GM12873 (cell line): ENCODE measurements at regions not wholly inside any gene's neighbourhood (a gene's known extent, or its start where the extent isn't known, plus 50 kb on each side); places are given as distances from the start of the nearest gene placed in this dataset.

Source experiments
- CTCF ChIP-seq: IDR thresholded peaks from 2 replicates; pipeline ENCODE4 v1.5.1; 2012; ENCODE audit warnings: low read depth, mild to moderate bottlenecking, moderate library complexity, low read length, control low read depth; ENCODE audit not compliant: insufficient read depth; ENCODE audit errors: missing control alignments

DNA sequence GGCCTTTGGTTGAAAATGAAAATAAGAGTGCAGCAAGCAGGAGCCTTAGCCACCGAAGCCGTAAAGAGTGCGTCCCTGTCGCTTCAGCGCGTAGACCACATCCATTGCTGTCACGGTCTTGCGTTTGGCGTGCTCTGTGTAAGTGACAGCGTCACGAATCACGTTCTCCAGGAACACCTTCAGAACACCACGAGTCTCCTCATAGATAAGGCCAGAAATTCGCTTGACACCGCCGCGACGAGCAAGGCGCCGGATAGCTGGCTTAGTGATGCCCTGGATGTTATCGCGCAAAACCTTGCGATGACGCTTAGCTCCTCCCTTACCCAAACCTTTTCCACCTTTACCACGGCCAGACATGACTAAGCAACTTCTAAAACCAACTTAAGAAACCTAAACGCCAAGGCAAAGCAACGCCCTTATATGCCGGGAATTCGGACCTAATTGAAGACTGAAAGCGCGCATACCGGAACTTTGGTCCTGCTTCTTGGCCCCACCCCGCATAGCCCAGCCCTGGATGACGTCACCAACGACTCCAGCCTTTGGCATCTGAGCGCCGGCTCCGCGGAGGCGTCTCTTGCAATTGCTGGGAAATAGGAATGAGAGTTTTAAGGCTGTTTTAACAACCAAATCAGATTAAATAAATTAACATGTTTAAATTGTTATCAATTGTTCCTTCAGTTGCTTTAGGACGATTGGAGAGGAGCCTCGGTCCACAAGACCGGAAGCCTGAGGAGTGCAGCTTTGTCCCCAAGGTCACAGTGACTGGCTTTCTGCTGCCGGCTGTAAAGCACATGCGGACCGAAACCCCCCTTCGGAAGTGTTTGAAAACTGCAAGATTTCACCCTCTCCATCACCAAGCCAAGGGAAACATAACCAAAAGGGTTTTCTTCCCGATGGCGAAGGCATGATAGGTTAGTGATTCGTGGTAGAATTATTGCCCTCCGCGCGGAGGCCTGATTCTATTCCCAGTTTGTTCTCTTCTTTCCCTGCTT is 79.6 kb upstream of the BTN3A2 start:
- TF ChIP-seq CTCF: no peak

DNA sequence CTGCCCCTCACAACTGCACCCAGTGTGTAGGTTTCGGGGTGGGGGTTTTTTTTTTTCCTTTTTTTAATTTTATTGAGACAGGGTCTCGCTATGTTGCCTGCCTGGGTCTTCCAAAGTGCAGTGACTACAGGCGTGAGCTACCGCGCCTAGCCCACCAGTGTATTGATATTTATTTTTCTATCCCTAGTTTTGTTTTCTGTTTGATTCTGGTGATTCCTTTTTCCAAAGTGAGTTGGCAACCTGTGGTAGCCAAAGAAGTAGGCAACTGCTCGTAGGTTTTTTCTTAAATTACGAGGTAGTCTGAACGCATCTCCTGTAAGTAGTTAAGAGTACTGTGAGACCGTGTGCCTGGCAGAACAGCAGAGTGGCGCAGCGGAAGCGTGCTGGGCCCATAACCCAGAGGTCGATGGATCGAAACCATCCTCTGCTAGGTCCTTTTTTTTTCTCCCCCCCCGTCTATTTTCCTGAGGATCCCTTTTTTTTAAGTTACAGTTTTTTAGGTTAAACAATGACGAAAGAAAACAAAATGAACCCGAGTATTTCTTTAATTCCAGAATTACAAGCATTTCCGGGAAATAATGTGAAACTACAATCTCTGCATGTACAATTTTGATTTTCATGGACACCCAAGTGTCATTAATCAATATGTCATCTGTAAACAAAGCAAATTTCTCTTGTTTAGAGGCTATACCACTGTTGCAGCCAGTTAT is 78.7 kb upstream of the BTN3A2 start:
- no peak for TF ChIP-seq CTCF

- TF ChIP-seq CTCF: no peak
Measured at GRCh38 chr6:26288155-26288554, 76.8 kb upstream of the BTN3A2 start.

DNA sequence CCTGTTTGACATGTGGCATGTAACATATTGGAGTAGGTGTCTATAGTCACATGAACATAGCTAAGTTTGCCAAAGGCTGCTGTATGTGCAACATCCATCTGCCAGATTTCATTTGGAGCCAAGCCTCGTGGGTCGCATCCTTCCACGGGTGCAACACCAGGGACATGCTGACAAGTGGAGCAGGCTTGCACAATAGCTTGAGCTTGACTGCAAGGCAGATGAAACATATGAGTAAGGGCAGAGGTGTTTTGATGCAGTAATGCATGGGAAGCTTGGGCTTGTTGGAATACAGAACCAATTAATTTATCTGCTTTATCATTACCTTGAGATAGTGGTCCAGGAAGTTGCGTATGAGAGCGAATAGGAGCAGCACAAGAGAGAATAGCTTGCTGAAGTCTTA is 74.1 kb upstream of the BTN3A2 start:
- no peak for TF ChIP-seq CTCF

GRCh38 chr6:26292709-26293108 is 72.3 kb upstream of the BTN3A2 start:
- no peak for TF ChIP-seq CTCF

GRCh38 chr6:26294302-26294701 is 70.7 kb upstream of the BTN3A2 start:
- TF ChIP-seq CTCF: no peak

- TF ChIP-seq CTCF: no peak
Measured at GRCh38 chr6:26295691-26296555, 69.1 kb upstream of the BTN3A2 start.
